ENCODE measurements at regions not wholly inside any gene's neighbourhood (a gene's known extent, or its start where the extent isn't known, plus 50 kb on each side); places are given as distances from the start of the nearest gene placed in this dataset.

- H3K4me3 Mint-ChIP-seq: no peak overlapping the region
- Histone ChIP-seq H3K9me3 (ENCODE audit: control insufficient read depth in 1 of 2, insufficient read depth in 1 of 2, low read length in 2 of 2) (peaks cover 0 to 3% of the 10 kb centered on the region in 2 experiments), H3K27ac (ENCODE audit: low read depth in 1 of 2, low read length in 2 of 2) (no peak overlapping the region), H3K36me3 (ENCODE audit: insufficient read depth, low read length) (no peaks in the 10 kb centered on the region), H3K27me3 (ENCODE audit: control insufficient read depth in 1 of 2, insufficient read depth in 2 of 2, low read length in 2 of 2) (no peaks in the 10 kb centered on the region), H3K4me3 (ENCODE audit: low read length) (no peak overlapping the region), H3K4me1 (ENCODE audit: insufficient read depth, low read length) (no peaks in the 10 kb centered on the region)
- intact Hi-C loops (cut with DNase I, micrococcal nuclease): no loop called here
- no peak for DNase-seq
- no peaks in the 10 kb centered on the region for H3K4me1 Mint-ChIP-seq (ENCODE audit: low read depth)
- no peak overlapping the region for H3K27ac Mint-ChIP-seq
- TF ChIP-seq CTCF (IDR thresholded peaks at IDR 0.05): no peak
- no peaks in the 10 kb centered on the region for H3K36me3 Mint-ChIP-seq (ENCODE audit: low read depth)
- POLR2A ChIA-PET: no interaction called here
- ATAC-seq (ENCODE audit: poor library complexity): no peak
- H3K9me3 Mint-ChIP-seq: no peaks in the 10 kb centered on the region
- CTCF ChIA-PET: no interaction called here
- H3K27me3 Mint-ChIP-seq: no peaks in the 10 kb centered on the region
These were observed 401.6 kb upstream of the ZNF608 start for GRCh38 chr5:125148076-125148475.

GRCh38 chr5:125148706-125149105 lies 402.3 kb upstream of the ZNF608 start:
- Histone ChIP-seq H3K27me3 (ENCODE audit: control insufficient read depth in 1 of 2, insufficient read depth in 2 of 2, low read length in 2 of 2) (no peaks in the 10 kb centered on the region), H3K36me3 (ENCODE audit: insufficient read depth, low read length) (no peaks in the 10 kb centered on the region), H3K4me3 (ENCODE audit: low read length) (no peak overlapping the region), H3K4me1 (ENCODE audit: insufficient read depth, low read length) (no peaks in the 10 kb centered on the region), H3K27ac (ENCODE audit: low read depth in 1 of 2, low read length in 2 of 2) (no peak overlapping the region), H3K9me3 (ENCODE audit: control insufficient read depth in 1 of 2, insufficient read depth in 1 of 2, low read length in 2 of 2) (peaks cover 0 to 3% of the 10 kb centered on the region in 2 experiments)
- Mint-ChIP-seq H3K4me3 (no peak overlapping the region), H3K27ac (no peak overlapping the region), H3K4me1 (ENCODE audit: low read depth) (no peaks in the 10 kb centered on the region), H3K36me3 (ENCODE audit: low read depth) (no peaks in the 10 kb centered on the region), H3K27me3 (no peaks in the 10 kb centered on the region), H3K9me3 (no peaks in the 10 kb centered on the region)
- TF ChIP-seq CTCF (IDR thresholded peaks at IDR 0.05): no peak
- intact Hi-C loops (cut with DNase I, micrococcal nuclease): no loop called here
- ATAC-seq (ENCODE audit: poor library complexity): no peak
- ChIA-PET POLR2A (no interaction called here), CTCF (no interaction called here)
- DNase-seq: no peak

GRCh38 chr5:125149110-125149509 lies 402.7 kb upstream of the ZNF608 start:
- Mint-ChIP-seq H3K9me3 (no peaks in the 10 kb centered on the region), H3K27ac (no peak overlapping the region), H3K36me3 (ENCODE audit: low read depth) (no peaks in the 10 kb centered on the region), H3K4me3 (no peak overlapping the region), H3K4me1 (ENCODE audit: low read depth) (no peaks in the 10 kb centered on the region), H3K27me3 (no peaks in the 10 kb centered on the region)
- TF ChIP-seq CTCF (IDR thresholded peaks at IDR 0.05): no peak
- CTCF ChIA-PET: no interaction called here
- peaks cover 0 to 3% of the 10 kb centered on the region in 2 experiments for H3K9me3 ChIP-seq (ENCODE audit: control insufficient read depth in 1 of 2, insufficient read depth in 1 of 2, low read length in 2 of 2)
- no peaks in the 10 kb centered on the region for H3K27me3 ChIP-seq (ENCODE audit: control insufficient read depth in 1 of 2, insufficient read depth in 2 of 2, low read length in 2 of 2)
- ATAC-seq (ENCODE audit: poor library complexity): no peak
- DNase-seq: no peak
- no peaks in the 10 kb centered on the region for H3K36me3 ChIP-seq (ENCODE audit: insufficient read depth, low read length)
- no peak overlapping the region for H3K27ac ChIP-seq (ENCODE audit: low read depth in 1 of 2, low read length in 2 of 2)
- no peak overlapping the region for H3K4me3 ChIP-seq (ENCODE audit: low read length)
- intact Hi-C loops (cut with DNase I, micrococcal nuclease): no loop called here
- POLR2A ChIA-PET: no interaction called here
- H3K4me1 ChIP-seq (ENCODE audit: insufficient read depth, low read length): no peaks in the 10 kb centered on the region

Measured in CD4-positive, alpha-beta T cell (primary cell).